ENCODE measurements at regions not wholly inside any gene's neighbourhood (a gene's known extent, or its start where the extent isn't known, plus 50 kb on each side); places are given as distances from the start of the nearest gene placed in this dataset.

DNA sequence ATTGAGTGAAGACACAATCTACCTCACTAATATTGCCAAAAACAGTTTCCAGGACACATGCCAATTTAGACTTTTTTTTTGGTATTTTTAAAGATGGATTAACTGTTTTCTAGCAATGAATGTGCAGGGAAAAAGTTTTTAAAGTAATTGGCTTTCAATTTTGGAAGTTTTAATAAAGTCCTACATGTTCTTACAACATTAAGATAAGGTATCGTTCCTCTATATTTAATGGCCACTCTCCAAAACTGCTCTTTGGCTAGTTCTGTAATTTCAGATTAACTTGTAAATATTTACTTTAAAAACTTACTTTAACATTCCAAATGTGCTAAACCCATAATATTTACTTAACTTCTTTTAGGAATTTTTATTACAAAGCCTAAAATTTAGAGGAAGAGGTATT, 1332.2 kb upstream of the PRMT6 start:
- TF ChIP-seq ZFX (IDR thresholded peaks at IDR 0.05; ENCODE audit: borderline replicate concordance) (no peak), CTCF (IDR thresholded peaks at IDR 0.05) (no peak)

GRCh38 chr1:105730701-105731100, 1325.8 kb upstream of the PRMT6 start:
- H3K27ac ChIP-seq: no peak overlapping the region
- TF ChIP-seq ZFX (IDR thresholded peaks at IDR 0.05; ENCODE audit: borderline replicate concordance) (no peak), CTCF (IDR thresholded peaks at IDR 0.05) (no peak)

More for the DNA sequence above, 1332.2 kb upstream of the PRMT6 start:
- peak overlapping the region; percentile 0; the same call in 1 of the 2 replicates for H3K27ac ChIP-seq

DNA sequence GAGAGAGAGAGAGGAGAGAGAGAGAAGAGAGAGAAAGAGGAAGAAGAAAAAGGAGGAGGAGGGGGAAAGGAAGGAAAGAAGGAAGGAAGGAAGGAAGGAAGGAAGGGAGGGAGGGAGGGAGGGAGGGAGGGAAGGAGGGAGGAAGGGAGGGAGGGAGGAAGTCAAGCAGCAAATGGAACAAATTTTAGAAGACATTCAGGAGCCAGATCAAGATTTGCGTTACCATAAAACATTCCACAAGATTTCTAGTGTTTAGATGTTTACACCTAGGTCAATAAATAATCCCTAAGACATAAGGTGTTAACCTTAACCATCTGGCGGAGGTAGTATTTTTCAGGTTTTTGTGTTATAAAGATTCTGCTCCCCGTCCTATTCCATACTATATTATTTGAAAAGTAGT, 1320.1 kb upstream of the PRMT6 start:
- TF ChIP-seq CTCF (IDR thresholded peaks at IDR 0.05): no peak
- TF ChIP-seq ZFX (IDR thresholded peaks at IDR 0.05; ENCODE audit: borderline replicate concordance): no peak
- H3K27ac ChIP-seq: no peak overlapping the region

DNA sequence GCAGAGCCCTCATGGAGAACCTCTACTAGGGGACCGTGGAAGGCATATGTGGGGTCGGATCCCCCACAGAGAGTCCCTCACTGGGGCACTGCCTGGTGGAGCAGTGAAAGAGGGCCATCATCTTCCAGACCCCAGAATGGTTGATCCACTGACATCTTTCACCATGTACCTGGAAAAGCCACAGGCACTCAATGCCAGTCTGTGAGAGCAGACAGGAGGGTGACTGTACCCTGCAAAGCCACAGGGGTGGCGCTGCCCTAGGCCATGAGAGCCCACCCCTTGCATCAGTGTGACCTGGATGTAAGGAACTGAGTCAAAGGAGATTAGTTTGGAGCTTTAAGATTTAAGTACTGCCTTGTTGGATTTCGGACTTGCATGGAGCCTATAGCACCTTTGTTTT, 1276.7 kb upstream of the PRMT6 start:
- H3K27ac ChIP-seq: no peak overlapping the region

DNA sequence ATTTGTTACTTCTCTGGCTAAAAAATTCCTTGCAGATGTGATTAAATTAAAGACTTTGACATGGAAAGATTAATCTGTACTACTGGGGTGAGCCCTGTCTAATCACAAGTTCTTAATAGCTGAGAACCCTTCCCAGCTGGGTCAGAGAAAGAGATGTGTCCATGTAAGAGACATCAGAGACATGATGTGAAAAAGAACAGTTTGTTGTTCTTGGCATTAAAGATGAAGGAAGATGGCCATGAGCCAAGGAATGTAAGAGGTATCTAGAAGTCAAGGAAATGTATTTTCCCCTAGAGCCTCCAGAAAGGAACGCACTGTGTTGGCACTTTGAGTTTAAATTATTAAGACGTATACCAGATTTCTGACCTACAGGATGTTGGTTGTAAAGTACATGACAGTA, 1271.5 kb upstream of the PRMT6 start:
- H3K27ac ChIP-seq: no peak overlapping the region
- no peak for TF ChIP-seq ZFX (IDR thresholded peaks at IDR 0.05; ENCODE audit: borderline replicate concordance)
- TF ChIP-seq CTCF (IDR thresholded peaks at IDR 0.05): no peak

More for the DNA sequence above, 1276.7 kb upstream of the PRMT6 start:
- TF ChIP-seq CTCF (IDR thresholded peaks at IDR 0.05) (no peak), ZFX (IDR thresholded peaks at IDR 0.05; ENCODE audit: borderline replicate concordance) (no peak)

DNA sequence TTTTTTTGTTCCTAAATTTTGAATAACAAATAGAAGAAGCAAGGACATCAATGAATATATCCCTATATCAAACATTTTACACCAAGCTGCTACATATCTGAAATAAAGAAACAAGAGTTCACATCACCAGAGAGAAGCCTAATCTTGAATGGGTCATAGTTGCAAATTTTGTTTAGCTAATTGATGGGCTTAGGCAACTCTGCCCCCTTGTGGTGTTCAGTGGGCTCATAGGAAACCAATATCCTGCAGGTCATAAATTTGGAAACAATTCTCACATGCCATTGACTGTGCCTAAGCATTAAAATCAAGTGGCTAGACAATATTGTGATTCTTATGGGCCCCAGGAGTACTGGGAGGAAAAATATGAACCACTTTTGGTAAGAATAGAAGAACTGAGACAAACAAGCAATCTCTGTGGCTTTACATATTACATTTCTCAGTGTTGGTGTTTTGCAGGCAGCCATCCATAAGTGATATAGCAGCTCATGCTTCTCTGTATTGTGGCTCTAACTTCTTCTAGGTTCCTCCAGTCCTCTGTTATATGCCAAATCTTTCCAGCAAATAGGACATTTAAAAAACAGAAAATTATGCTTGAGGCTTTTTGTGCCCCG, 1262.8 kb upstream of the PRMT6 start:
- TF ChIP-seq ZFX (IDR thresholded peaks at IDR 0.05; ENCODE audit: borderline replicate concordance) (no peak), CTCF (IDR thresholded peaks at IDR 0.05) (peak; percentile 90)
- no peak overlapping the region for H3K27ac ChIP-seq

GRCh38 chr1:105795741-105796140, 1260.7 kb upstream of the PRMT6 start:
- H3K27ac ChIP-seq: no peak overlapping the region
- TF ChIP-seq ZFX (IDR thresholded peaks at IDR 0.05; ENCODE audit: borderline replicate concordance) (no peak), CTCF (IDR thresholded peaks at IDR 0.05) (no peak)
